GM12872 (cell line): ENCODE measurements at regions not wholly inside any gene's neighbourhood (a gene's known extent, or its start where the extent isn't known, plus 50 kb on each side); places are given as distances from the start of the nearest gene placed in this dataset.

ENCODE experiments used
- TF ChIP-seq, protein P1 (sequence below): IDR thresholded peaks from 3 replicates; pipeline ENCODE4 v1.5.1; 2011; ENCODE audit warnings: low read depth, mild to moderate bottlenecking, low read length, moderate library complexity; ENCODE audit not compliant: insufficient read depth

DNA sequence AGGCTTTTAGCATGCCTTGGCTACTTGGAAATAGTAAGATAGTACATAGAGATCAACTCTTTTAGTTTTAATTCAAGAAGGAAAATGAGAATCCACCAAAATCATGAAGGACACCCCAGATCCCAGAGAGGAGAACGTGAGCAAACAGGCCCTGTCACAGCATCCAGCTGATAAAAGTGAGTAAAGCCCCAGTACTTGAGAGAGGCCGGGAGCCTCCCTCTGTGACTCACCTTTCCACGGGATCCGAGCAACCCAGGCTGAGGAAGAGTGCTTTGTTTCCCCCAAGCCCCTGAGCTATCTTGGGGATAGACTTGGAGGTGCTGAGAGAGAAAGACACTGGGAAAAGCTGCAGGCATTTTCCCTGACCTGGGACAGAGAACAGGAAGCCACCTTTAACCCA is 238.6 kb downstream of the DUSP10 start:
- TF ChIP-seq, protein P1, sequence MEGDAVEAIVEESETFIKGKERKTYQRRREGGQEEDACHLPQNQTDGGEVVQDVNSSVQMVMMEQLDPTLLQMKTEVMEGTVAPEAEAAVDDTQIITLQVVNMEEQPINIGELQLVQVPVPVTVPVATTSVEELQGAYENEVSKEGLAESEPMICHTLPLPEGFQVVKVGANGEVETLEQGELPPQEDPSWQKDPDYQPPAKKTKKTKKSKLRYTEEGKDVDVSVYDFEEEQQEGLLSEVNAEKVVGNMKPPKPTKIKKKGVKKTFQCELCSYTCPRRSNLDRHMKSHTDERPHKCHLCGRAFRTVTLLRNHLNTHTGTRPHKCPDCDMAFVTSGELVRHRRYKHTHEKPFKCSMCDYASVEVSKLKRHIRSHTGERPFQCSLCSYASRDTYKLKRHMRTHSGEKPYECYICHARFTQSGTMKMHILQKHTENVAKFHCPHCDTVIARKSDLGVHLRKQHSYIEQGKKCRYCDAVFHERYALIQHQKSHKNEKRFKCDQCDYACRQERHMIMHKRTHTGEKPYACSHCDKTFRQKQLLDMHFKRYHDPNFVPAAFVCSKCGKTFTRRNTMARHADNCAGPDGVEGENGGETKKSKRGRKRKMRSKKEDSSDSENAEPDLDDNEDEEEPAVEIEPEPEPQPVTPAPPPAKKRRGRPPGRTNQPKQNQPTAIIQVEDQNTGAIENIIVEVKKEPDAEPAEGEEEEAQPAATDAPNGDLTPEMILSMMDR, result no peak

DNA sequence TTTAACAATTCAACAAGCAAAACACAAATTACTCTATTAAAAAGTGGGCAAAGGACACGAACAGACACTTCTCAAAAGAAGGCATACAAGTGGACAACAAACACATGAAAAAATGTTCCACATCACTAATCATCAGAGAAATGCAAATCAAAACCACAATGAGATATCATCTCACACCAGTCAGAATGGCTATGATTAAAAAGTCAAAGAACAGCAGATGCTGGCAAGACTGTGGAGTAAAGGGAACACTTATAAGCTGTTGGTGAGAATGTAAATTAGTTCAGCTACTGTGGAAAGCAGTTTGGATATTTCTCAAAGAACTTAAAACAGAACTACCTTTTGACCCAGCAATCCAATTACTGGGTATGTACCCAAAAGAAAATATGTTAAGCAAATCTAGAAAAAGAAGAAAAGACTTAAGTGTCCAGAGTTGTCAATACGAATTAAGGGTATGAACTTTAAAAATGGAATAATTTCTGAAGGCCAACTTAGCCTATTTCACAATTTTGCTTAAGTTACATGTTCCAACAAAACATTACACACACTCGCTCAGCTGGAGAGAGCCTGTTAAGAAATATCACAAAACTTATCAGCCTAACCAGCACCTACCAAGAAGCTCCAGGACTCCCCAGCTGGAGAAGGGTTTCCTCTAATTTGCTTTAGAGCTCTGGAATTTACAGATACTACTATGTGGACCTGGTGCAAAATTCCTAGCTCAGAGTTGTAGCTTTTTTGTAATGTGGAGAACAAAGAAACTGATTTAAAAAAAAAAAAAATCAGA is 232.1 kb downstream of the DUSP10 start:
- TF ChIP-seq, protein P1, result no peak

DNA sequence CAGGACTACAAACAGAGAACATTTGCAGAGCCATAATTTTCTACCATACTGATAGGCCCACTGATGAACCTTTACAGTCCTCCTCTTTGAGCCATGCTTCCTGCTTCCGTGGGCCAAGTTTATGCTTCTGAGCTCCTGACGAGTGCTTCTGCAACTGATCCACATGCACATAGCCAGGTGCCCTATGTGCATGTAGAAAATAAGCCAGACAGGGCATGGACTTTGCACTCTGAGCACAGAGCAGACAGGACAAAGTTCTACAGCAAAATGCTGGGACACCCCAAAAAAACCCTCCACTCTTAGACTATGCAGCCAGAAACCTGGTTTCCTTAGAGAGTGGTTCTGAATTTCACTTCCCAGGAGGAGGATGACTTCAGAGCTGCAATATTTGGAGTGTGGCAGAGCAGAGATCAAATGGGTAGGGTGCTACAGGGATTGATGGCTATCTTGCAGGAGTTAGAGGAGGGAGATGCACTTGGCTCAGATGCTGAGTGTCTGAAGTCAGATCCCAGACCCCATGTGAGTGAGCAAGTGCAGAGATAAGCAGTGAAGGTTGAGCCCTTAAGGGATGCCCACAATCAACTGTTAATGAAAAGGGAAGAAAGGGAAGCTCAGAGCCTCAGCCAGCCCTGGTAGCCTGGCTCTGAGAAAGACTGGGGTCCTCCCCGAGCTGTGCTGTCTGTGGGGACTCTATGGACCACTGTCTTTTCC is 230.9 kb downstream of the DUSP10 start:
- TF ChIP-seq, protein P1, result no peak

DNA sequence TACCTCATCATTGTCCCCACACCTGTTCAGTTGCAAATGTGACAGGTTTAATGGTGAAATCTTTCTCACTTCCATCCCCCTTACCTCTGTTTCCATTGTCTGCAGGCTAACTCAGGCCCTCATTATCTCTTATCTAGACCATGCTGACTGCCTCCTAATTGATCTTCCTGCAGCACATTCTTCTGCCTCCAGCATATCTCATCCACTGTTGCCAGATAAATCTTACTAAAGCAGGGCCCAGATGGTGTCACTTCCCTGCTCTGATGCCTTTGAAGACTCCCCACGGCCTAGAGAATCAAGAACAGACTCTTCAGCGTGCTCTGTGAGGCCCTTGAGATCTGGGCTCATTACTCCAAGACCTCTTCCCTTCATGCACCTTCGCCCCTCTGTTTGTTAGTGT is 230.1 kb downstream of the DUSP10 start:
- TF ChIP-seq, protein P1, result no peak

DNA sequence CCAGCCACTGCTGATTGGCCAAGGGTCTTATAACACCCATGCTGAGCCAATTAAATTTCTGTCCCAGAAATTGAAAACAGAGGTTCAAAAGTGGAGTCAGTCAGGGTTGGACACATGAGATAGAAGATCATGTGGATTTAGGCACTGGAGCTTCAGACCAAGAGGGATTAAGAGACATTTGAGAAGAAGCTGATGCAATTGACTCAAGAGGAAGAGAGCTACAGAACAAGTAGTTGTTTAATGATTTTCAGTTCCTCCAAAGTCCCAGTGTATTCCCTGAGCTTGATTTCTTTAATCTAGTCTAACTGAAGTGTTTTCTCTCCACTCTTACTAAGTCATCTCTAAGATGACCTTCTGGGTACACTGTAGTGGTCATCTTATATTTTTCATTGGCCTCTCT is 227.1 kb downstream of the DUSP10 start:
- TF ChIP-seq, protein P1, result no peak

DNA sequence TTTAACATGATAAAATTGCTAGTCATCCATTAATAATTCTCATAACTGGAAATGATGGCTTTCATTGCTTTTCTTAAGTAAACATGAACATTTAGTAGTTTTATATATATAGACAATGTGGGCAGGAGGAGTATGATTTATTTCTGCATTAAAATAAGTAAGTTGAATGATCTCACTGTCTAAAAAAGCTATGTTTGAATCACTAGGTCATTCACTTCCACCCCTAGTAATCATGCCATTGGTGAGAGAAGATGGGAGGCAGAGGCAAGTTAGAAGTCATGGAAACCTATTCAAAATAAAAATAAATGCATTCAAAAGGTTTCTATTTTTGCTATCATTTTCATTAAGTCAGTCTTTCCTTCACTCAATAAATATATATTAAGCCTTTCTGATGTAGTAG is 226.4 kb downstream of the DUSP10 start:
- TF ChIP-seq, protein P1, result no peak

DNA sequence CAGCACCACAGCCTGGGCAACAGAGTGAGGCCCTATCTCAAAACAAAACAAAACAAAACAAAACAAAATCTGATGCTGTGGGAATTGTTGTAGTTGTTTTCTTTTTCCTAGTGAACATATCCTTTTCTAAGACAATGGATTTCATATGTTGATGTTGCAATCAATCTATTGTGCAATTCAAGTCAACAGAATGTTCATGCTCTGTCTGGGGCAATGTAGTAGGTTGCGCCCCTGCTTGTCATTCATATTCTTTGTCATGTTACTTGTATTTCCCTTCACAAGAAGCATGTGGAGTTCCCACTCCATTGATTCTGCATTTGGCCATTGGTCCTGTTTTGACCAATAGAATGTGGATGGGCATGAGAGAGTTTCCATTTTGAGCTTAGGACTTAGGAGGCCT is 223.9 kb downstream of the DUSP10 start:
- TF ChIP-seq, protein P1, result no peak
